Neural progenitor cell (in vitro differentiated cells): ENCODE measurements at regions not wholly inside any gene's neighbourhood (a gene's known extent, or its start where the extent isn't known, plus 50 kb on each side); places are given as distances from the start of the nearest gene placed in this dataset.

Source experiments
- DNase-seq: peaks from one replicate; pipeline ENCODE4 v3.0.0-alpha.2; 2016; ENCODE audit warnings: low spot score
- H2AFZ ChIP-seq: fragments of 200-600 bp; sonication (generic); replicated peaks from 2 replicates; pipeline ENCODE4 v1.6.1; 2016; ENCODE audit warnings: antibody characterized with exemption
- H3F3A ChIP-seq: fragments of 200-600 bp; sonication (generic); 2 replicates; pipeline ENCODE4 v1.6.1; 2016; ENCODE audit warnings: antibody characterized with exemption, low read depth
- H3K27ac ChIP-seq: fragments of 200-600 bp; sonication (generic); 2 replicates; pipeline ENCODE4 v1.5.1; 2016; ENCODE audit warnings: mild to moderate bottlenecking
- H3K27me3 ChIP-seq: fragments of 200-600 bp; sonication (generic); 2 replicates; pipeline ENCODE4 v1.6.1; 2016; ENCODE audit warnings: mild to moderate bottlenecking, moderate library complexity
- H3K36me3 ChIP-seq: fragments of 200-600 bp; sonication (generic); 2 replicates; pipeline ENCODE4 v1.5.1; 2016
- H3K4me1 ChIP-seq: fragments of 200-600 bp; sonication (generic); 2 replicates; pipeline ENCODE4 v1.6.1; 2016; ENCODE audit warnings: mixed run types
- H3K4me2 ChIP-seq: fragments of 200-600 bp; sonication (generic); 2 replicates; pipeline ENCODE4 v1.6.1; 2016
- H3K4me3 ChIP-seq: fragments of 200-600 bp; sonication (generic); 2 replicates; pipeline ENCODE4 v1.5.1; 2016
- H3K79me2 ChIP-seq: fragments of 200-600 bp; sonication (generic); 2 replicates; pipeline ENCODE4 v1.6.1; 2016; ENCODE audit warnings: low read depth
- H3K9ac ChIP-seq: fragments of 200-600 bp; sonication (generic); 2 replicates; pipeline ENCODE4 v1.6.1; 2016
- H3K9me3 ChIP-seq: fragments of 200-600 bp; sonication (generic); 2 replicates; pipeline ENCODE4 v1.5.1; 2016; ENCODE audit warnings: low read depth
- H4K20me1 ChIP-seq: fragments of 200-600 bp; sonication (generic); 2 replicates; pipeline ENCODE4 v1.6.1; 2016; ENCODE audit warnings: low read depth
- H3K27ac Mint-ChIP-seq: 3 replicates; pipeline ENCODE4 v1.8.0; 2021; ENCODE audit warnings: mixed read lengths
- H3K27me3 Mint-ChIP-seq: 2 replicates; pipeline ENCODE4 v1.8.0; 2022; ENCODE audit warnings: low read depth, mild to moderate bottlenecking, inconsistent platforms, moderate library complexity, mixed read lengths; ENCODE audit not compliant: insufficient read depth
- H3K36me3 Mint-ChIP-seq: 3 replicates; pipeline ENCODE4 v1.8.0; 2021; ENCODE audit warnings: mixed read lengths
- H3K4me1 Mint-ChIP-seq: 3 replicates; pipeline ENCODE4 v1.8.0; 2021; ENCODE audit warnings: mixed read lengths
- H3K4me3 Mint-ChIP-seq: 3 replicates; pipeline ENCODE4 v1.8.0; 2021; ENCODE audit warnings: mild to moderate bottlenecking, moderate library complexity, mixed read lengths
- H3K9me3 Mint-ChIP-seq: 3 replicates; pipeline ENCODE4 v1.8.0; 2020; ENCODE audit warnings: mixed read lengths
- EZH2 ChIP-seq: fragments of 200-600 bp; sonication (generic); IDR thresholded peaks from 2 replicates; pipeline ENCODE4 v1.6.1; 2017; ENCODE audit warnings: antibody characterized with exemption, mild to moderate bottlenecking, moderate library complexity
- EZH2phosphoT487 ChIP-seq: fragments of 200-600 bp; sonication (generic); IDR thresholded peaks from 2 replicates; pipeline ENCODE4 v1.6.1; 2017; ENCODE audit warnings: antibody characterized with exemption
- TF ChIP-seq, protein P1 (sequence below): fragments of 200-600 bp; sonication (generic); IDR thresholded peaks from 2 replicates; pipeline ENCODE4 v1.5.1; 2017; ENCODE audit warnings: antibody characterized with exemption, mild to moderate bottlenecking

DNA sequence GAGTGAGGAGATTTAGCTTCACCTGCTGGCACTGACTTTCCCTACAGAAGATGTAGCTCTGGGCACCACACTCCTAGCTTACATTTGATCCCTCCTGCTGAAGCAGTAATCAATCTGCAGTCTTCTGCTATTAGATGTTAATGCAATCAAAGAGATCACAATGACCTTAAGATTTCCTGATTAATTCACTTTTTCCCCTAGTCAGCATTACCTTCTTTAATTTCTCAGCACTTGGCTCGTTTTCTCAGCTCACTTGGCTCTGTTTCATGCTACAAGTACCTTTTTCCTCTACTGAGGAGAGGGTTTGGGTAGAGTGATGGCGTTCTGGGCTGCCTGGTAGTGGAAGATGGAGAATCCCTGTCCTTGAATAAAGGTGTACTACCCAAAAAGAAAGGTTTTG is 113.0 kb upstream of the PAK3 start:
- H3K27ac Mint-ChIP-seq = no peak overlapping the region

DNA sequence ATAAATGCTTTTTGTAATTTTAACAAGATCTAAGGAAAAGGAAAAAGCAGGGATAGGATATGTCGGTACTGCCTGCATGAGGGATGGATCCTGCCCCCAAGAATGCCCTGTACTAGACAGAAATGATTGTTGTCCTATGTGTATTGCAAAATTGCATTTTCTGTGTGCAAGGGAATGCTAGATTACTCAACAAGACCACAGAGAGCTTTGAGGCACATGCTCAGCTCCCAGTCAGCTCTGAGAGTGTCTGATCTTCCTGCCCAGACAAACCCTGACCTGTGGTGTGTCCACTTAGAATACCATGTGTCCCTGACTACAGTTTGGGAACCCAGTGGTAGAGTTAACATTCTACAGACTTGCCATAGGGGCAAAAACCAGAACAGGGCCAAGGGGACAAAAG is 129.2 kb upstream of the PAK3 start:
- H3K27me3 Mint-ChIP-seq = no peaks in the 10 kb centered on the region
- no peaks in the 10 kb centered on the region for H3K27me3 ChIP-seq
- peaks cover 18% of the 10 kb centered on the region for H3K4me1 Mint-ChIP-seq
- no peaks in the 10 kb centered on the region for H3K36me3 ChIP-seq
- TF ChIP-seq, protein P1, sequence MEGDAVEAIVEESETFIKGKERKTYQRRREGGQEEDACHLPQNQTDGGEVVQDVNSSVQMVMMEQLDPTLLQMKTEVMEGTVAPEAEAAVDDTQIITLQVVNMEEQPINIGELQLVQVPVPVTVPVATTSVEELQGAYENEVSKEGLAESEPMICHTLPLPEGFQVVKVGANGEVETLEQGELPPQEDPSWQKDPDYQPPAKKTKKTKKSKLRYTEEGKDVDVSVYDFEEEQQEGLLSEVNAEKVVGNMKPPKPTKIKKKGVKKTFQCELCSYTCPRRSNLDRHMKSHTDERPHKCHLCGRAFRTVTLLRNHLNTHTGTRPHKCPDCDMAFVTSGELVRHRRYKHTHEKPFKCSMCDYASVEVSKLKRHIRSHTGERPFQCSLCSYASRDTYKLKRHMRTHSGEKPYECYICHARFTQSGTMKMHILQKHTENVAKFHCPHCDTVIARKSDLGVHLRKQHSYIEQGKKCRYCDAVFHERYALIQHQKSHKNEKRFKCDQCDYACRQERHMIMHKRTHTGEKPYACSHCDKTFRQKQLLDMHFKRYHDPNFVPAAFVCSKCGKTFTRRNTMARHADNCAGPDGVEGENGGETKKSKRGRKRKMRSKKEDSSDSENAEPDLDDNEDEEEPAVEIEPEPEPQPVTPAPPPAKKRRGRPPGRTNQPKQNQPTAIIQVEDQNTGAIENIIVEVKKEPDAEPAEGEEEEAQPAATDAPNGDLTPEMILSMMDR = no peak
- TF ChIP-seq EZH2phosphoT487 (no peak), EZH2 (no peak)
- no peaks in the 10 kb centered on the region for H4K20me1 ChIP-seq
- H3K4me2 ChIP-seq = no peak overlapping the region
- peaks cover 29% of the 10 kb centered on the region for H3K36me3 Mint-ChIP-seq
- DNase-seq = no peak
- H3K27ac Mint-ChIP-seq = peak overlapping the region; percentile 72
- H2AFZ ChIP-seq = no peak overlapping the region
- no peak overlapping the region for H3K9ac ChIP-seq
- no peak overlapping the region for H3K27ac ChIP-seq
- H3K9me3 Mint-ChIP-seq = peaks cover 32% of the 10 kb centered on the region
- H3K9me3 ChIP-seq = peaks cover 7% of the 10 kb centered on the region
- H3K4me3 Mint-ChIP-seq = no peak overlapping the region
- H3K4me3 ChIP-seq = no peak overlapping the region
- H3F3A ChIP-seq = peaks cover 34% of the 10 kb centered on the region
- no peaks in the 10 kb centered on the region for H3K79me2 ChIP-seq
- peaks cover 50% of the 10 kb centered on the region for H3K4me1 ChIP-seq

More for the DNA sequence above, 113.0 kb upstream of the PAK3 start:
- H3F3A ChIP-seq = no peaks in the 10 kb centered on the region
- H3K79me2 ChIP-seq = no peaks in the 10 kb centered on the region
- no peak for DNase-seq
- no peaks in the 10 kb centered on the region for H3K9me3 ChIP-seq
- H3K9ac ChIP-seq = no peak overlapping the region
- H3K4me3 Mint-ChIP-seq = no peak overlapping the region
- no peak overlapping the region for H3K4me3 ChIP-seq
- no peak overlapping the region for H3K4me2 ChIP-seq
- H3K9me3 Mint-ChIP-seq = peaks cover 3% of the 10 kb centered on the region
- H3K27me3 Mint-ChIP-seq = no peaks in the 10 kb centered on the region
- H2AFZ ChIP-seq = no peak overlapping the region
- TF ChIP-seq EZH2 (no peak), EZH2phosphoT487 (no peak)
- TF ChIP-seq, protein P1 = no peak
- H3K36me3 ChIP-seq = no peaks in the 10 kb centered on the region
- peaks cover 19% of the 10 kb centered on the region for H3K4me1 Mint-ChIP-seq
- H3K4me1 ChIP-seq = peaks cover 2% of the 10 kb centered on the region
- no peaks in the 10 kb centered on the region for H4K20me1 ChIP-seq
- peaks cover 9% of the 10 kb centered on the region for H3K36me3 Mint-ChIP-seq
- no peaks in the 10 kb centered on the region for H3K27me3 ChIP-seq
- H3K27ac ChIP-seq = no peak overlapping the region

GRCh38 chrX:110966091-110966454 is 129.9 kb upstream of the PAK3 start:
- Histone ChIP-seq H3K4me3 (no peak overlapping the region), H3K27ac (no peak overlapping the region), H2AFZ (no peak overlapping the region), H3F3A (peaks cover 34% of the 10 kb centered on the region), H3K79me2 (no peaks in the 10 kb centered on the region), H3K9ac (no peak overlapping the region), H3K4me1 (peaks cover 57% of the 10 kb centered on the region), H3K4me2 (no peak overlapping the region), H3K9me3 (peaks cover 7% of the 10 kb centered on the region), H4K20me1 (no peaks in the 10 kb centered on the region), H3K27me3 (no peaks in the 10 kb centered on the region), H3K36me3 (no peaks in the 10 kb centered on the region)
- peak overlapping the region; percentile 8 for H3K4me3 Mint-ChIP-seq
- H3K27ac Mint-ChIP-seq = peak overlapping the region; percentile 88
- no peak for DNase-seq
- TF ChIP-seq EZH2phosphoT487 (no peak), EZH2 (no peak)
- TF ChIP-seq, protein P1 = no peak
- peaks cover 18% of the 10 kb centered on the region for H3K4me1 Mint-ChIP-seq
- H3K9me3 Mint-ChIP-seq = peaks cover 27% of the 10 kb centered on the region
- no peaks in the 10 kb centered on the region for H3K27me3 Mint-ChIP-seq
- peaks cover 27% of the 10 kb centered on the region for H3K36me3 Mint-ChIP-seq
